A549 (cell line): ENCODE measurements at regions not wholly inside any gene's neighbourhood (a gene's known extent, or its start where the extent isn't known, plus 50 kb on each side); places are given as distances from the start of the nearest gene placed in this dataset.

Experiments
- ATAC-seq, 2 experiments: fragments of 200-7000 bp in 1 of 2; fragments of >200 bp in 1 of 2; cut with Nextera tagmentation in 1 of 2; cut with Tn5 transposase in 1 of 2; 3 replicates each; pipeline versions ENCODE4 v1.8.0 to v1.9.1; 2018 to 2020; ENCODE audit warnings: mild to moderate bottlenecking in 1 of 2, moderate library complexity in 1 of 2
- CTCF ChIA-PET: fragments of 300-600 bp; sonication (Branson Sonifier 250); formaldehyde crosslinking; extraction: SDS; loops from one replicate; lab custom pipeline; 2021; ENCODE audit warnings: antibody characterized with exemption, inconsistent platforms; lab: Yijun Ruan, JAX
- POLR2A ChIA-PET: fragments of 350-600 bp; formaldehyde crosslinking; extraction: SDS; loops from one replicate; lab custom pipeline; 2021; ENCODE audit warnings: antibody characterized with exemption, inconsistent platforms; lab: Yijun Ruan, JAX
- DNase-seq, 2 experiments: peaks; one replicate each; pipeline versions ENCODE4 v3.0.0 to v3.0.0-alpha.2; 2011 to 2016; ENCODE audit warnings: low read depth in 1 of 2, low spot score in 1 of 2
- FAIRE-seq: peaks from 2 replicates; lab custom pipeline; 2011; peaks lifted over from hg19 to GRCh38; lab: Jason Lieb, UNC
- H3K27ac ChIP-seq, 2 experiments: fragments of >200 bp; sonication (Bioruptor Twin); formaldehyde crosslinking; 3 replicates each; pipeline ENCODE4 v1.5.1; 2016 to 2017
- H3K4me1 ChIP-seq: fragments of >200 bp; sonication (Bioruptor Twin); formaldehyde crosslinking; 3 replicates; pipeline ENCODE4 v1.6.1; 2016
- H3K4me2 ChIP-seq: fragments of >200 bp; sonication (Bioruptor Twin); formaldehyde crosslinking; 3 replicates; pipeline ENCODE4 v1.6.1; 2016
- H3K4me3 ChIP-seq: fragments of >200 bp; sonication (Bioruptor Twin); formaldehyde crosslinking; 3 replicates; pipeline ENCODE4 v1.5.1; 2016
- H3K9me3 ChIP-seq: fragments of >200 bp; sonication (Bioruptor Twin); formaldehyde crosslinking; 3 replicates; pipeline ENCODE4 v1.6.1; 2016
- EHF ChIP-seq: fragments of 250-450 bp; sonication (Bioruptor Pico); IDR thresholded peaks from 2 replicates; pipeline ENCODE4 v1.5.0; 2020; ENCODE audit warnings: mild to moderate bottlenecking
- FOSL2 ChIP-seq, 2 experiments: fragments of 450-650 bp in 1 of 2; fragments of >200 bp in 1 of 2; sonication (Bioruptor Twin) in 1 of 2; formaldehyde crosslinking; IDR thresholded peaks; 2 replicates each; pipeline versions ENCODE4 v1.5.0 to v1.6.1; 2016 to 2020; ENCODE audit warnings: mild to moderate bottlenecking in 1 of 2, moderate library complexity in 1 of 2
- HEYL ChIP-seq: fragments of 250-450 bp; sonication (Bioruptor Pico); IDR thresholded peaks from 2 replicates; pipeline ENCODE4 v1.8.0; 2021; ENCODE audit warnings: mild to moderate bottlenecking, moderate library complexity
- HOXA7 ChIP-seq: fragments of 250-450 bp; sonication (Bioruptor Pico); IDR thresholded peaks from 2 replicates; pipeline ENCODE4 v1.5.0; 2020; ENCODE audit warnings: mild to moderate bottlenecking, moderate library complexity
- KDM1A ChIP-seq: fragments of 200-600 bp; sonication (generic); IDR thresholded peaks from 2 replicates; pipeline ENCODE4 v1.6.1; 2016; ENCODE audit warnings: low read depth, mild to moderate bottlenecking
- NR3C1 ChIP-seq: fragments of >200 bp; sonication (Bioruptor Twin); formaldehyde crosslinking; IDR thresholded peaks from 3 replicates; pipeline ENCODE4 v1.6.1; 2017
- PHF8 ChIP-seq: fragments of 200-600 bp; sonication (generic); IDR thresholded peaks from 2 replicates; pipeline ENCODE4 v1.6.1; 2016; ENCODE audit warnings: low read depth, mild to moderate bottlenecking, antibody characterized with exemption, moderate library complexity, borderline replicate concordance
- RAD21 ChIP-seq, 2 experiments: fragments of >200 bp in 1 of 2; sonication (Bioruptor Twin) in 1 of 2; formaldehyde crosslinking in 1 of 2; IDR thresholded peaks in 1 of 2; conservative IDR thresholded peaks in 1 of 2; 2 replicates in 1 of 2; 3 replicates in 1 of 2; pipeline ENCODE4 v1.6.1; 2012 to 2018; ENCODE audit warnings: inconsistent platforms in 1 of 2
- RARB ChIP-seq: fragments of 250-450 bp; sonication (Bioruptor Pico); IDR thresholded peaks from 2 replicates; pipeline ENCODE4 v1.8.0; 2021; ENCODE audit warnings: mild to moderate bottlenecking, moderate library complexity
- ZC3H11A ChIP-seq: fragments of 450-650 bp; IDR thresholded peaks from 2 replicates; pipeline ENCODE4 v1.6.1; 2014; ENCODE audit warnings: antibody characterized with exemption, mild to moderate bottlenecking
- ZNF302 ChIP-seq: fragments of 250-450 bp; sonication (Bioruptor Pico); IDR thresholded peaks from 2 replicates; pipeline ENCODE4 v1.9.0; 2021; ENCODE audit warnings: inconsistent platforms, mild to moderate bottlenecking, moderate library complexity
- ZSCAN20 ChIP-seq: fragments of 250-450 bp; sonication (Bioruptor Pico); IDR thresholded peaks from 2 replicates; pipeline ENCODE4 v1.8.0; 2022; ENCODE audit warnings: mild to moderate bottlenecking, moderate library complexity
- WGBS: methylation state at CpG from one replicate; pipeline ENCODE4 v1.1.6; 2017; ENCODE audit errors: missing lambda C conversion rate; 5-methylcytosine and 5-hydroxymethylcytosine counted together
- TF ChIP-seq, protein P1 (sequence below): fragments of >200 bp; sonication (Bioruptor Twin); formaldehyde crosslinking; IDR thresholded peaks from 3 replicates; pipeline ENCODE4 v1.6.1; 2016
- TF ChIP-seq, protein P2 (sequence below): IDR thresholded peaks from 2 replicates; pipeline ENCODE4 v1.6.1; 2012
- TF ChIP-seq, protein P3 (sequence below): fragments of >200 bp; sonication (Bioruptor Twin); formaldehyde crosslinking; IDR thresholded peaks from 3 replicates; pipeline ENCODE4 v1.5.1; 2016
- TF ChIP-seq, protein P4 (sequence below): IDR thresholded peaks from 2 replicates; pipeline ENCODE4 v1.6.1; 2012
- TF ChIP-seq, protein P5 (sequence below): fragments of >200 bp; sonication (Bioruptor Twin); formaldehyde crosslinking; IDR thresholded peaks from 2 replicates; pipeline ENCODE4 v1.6.1; 2016
- TF ChIP-seq, protein P6 (sequence below): IDR thresholded peaks from 2 replicates; pipeline ENCODE4 v1.6.1; 2012; ENCODE audit warnings: low read depth, borderline replicate concordance
- TF ChIP-seq, protein P7 (sequence below): fragments of 450-650 bp; IDR thresholded peaks from 2 replicates; pipeline ENCODE4 v1.6.1; 2014; ENCODE audit warnings: antibody characterized with exemption

DNA sequence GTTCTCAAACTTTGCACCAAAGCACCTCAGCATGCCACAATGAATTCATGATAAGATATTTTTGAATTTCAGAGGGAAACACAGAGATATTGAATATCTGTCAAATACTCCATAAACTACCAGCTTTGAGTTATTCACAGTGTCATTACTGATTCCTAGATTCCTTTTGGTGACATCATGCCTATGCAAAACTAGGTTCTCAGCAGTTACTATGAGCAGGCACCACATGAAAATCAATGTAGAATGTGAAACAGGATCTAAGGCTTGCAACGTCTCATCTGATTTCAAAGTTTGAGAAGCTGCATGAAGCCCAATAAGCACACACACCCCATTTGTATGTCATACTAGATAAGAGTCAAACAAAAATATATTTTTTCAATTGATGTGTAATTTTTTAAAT, 426.5 kb downstream of the NR2F1-AS1 start:
- Histone ChIP-seq H3K4me2 (no peak overlapping the region), H3K4me1 (peaks cover 14% of the 10 kb centered on the region), H3K4me3 (no peak overlapping the region), H3K27ac (no peak overlapping the region), H3K9me3 (no peaks in the 10 kb centered on the region)
- CTCF ChIA-PET: no interaction called here
- POLR2A ChIA-PET: no interaction called here
- TF ChIP-seq, protein P1, sequence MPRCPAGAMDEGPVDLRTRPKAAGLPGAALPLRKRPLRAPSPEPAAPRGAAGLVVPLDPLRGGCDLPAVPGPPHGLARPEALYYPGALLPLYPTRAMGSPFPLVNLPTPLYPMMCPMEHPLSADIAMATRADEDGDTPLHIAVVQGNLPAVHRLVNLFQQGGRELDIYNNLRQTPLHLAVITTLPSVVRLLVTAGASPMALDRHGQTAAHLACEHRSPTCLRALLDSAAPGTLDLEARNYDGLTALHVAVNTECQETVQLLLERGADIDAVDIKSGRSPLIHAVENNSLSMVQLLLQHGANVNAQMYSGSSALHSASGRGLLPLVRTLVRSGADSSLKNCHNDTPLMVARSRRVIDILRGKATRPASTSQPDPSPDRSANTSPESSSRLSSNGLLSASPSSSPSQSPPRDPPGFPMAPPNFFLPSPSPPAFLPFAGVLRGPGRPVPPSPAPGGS: no peak
- TF ChIP-seq HEYL: no peak
- no peak for TF ChIP-seq PHF8
- TF ChIP-seq RARB (CRISPR knock-in tag): no peak
- TF ChIP-seq, protein P2, sequence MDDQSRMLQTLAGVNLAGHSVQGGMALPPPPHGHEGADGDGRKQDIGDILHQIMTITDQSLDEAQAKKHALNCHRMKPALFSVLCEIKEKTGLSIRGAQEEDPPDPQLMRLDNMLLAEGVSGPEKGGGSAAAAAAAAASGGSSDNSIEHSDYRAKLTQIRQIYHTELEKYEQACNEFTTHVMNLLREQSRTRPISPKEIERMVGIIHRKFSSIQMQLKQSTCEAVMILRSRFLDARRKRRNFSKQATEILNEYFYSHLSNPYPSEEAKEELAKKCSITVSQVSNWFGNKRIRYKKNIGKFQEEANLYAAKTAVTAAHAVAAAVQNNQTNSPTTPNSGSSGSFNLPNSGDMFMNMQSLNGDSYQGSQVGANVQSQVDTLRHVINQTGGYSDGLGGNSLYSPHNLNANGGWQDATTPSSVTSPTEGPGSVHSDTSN: no peak
- no peak for TF ChIP-seq ZC3H11A
- 96% methylated on average over 1 of the region's 1 CpG for WGBS
- no peak for FAIRE-seq
- no peak for ATAC-seq
- no peak for DNase-seq

DNA sequence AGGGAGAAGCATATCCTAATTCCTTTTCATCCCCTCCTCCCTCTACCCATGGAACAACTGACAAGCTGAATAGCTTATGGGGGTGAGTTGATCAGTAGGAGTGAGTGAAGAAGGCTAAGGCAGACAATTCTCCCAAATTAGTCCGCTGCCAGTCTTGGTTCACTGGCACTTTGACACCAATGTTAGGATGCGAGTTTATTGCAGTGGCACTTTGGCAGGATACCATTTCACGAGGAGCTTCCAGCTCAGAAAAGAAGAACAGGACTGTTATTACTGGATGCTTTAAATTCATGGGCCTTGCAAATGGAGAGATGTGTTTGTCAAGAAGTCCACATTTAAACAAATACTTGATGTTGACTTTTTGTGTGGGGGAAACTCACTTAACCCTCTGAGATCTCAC, 427.6 kb downstream of the NR2F1-AS1 start:
- no peak overlapping the region for H3K27ac ChIP-seq

More for the DNA sequence above, 427.6 kb downstream of the NR2F1-AS1 start:
- Histone ChIP-seq H3K4me1 (peaks cover 14% of the 10 kb centered on the region), H3K4me3 (no peak overlapping the region), H3K4me2 (no peak overlapping the region)
- ChIA-PET POLR2A (no interaction called here), CTCF (interaction anchor here (1.5 kb wide), 1 partner anchor 11 kb away, joined by 5 read pairs; no protein-coding TSS in a partner anchor)
- 88% methylated on average over 3 of the region's 3 CpGs for WGBS
- FAIRE-seq: no peak
- TF ChIP-seq, protein P3, sequence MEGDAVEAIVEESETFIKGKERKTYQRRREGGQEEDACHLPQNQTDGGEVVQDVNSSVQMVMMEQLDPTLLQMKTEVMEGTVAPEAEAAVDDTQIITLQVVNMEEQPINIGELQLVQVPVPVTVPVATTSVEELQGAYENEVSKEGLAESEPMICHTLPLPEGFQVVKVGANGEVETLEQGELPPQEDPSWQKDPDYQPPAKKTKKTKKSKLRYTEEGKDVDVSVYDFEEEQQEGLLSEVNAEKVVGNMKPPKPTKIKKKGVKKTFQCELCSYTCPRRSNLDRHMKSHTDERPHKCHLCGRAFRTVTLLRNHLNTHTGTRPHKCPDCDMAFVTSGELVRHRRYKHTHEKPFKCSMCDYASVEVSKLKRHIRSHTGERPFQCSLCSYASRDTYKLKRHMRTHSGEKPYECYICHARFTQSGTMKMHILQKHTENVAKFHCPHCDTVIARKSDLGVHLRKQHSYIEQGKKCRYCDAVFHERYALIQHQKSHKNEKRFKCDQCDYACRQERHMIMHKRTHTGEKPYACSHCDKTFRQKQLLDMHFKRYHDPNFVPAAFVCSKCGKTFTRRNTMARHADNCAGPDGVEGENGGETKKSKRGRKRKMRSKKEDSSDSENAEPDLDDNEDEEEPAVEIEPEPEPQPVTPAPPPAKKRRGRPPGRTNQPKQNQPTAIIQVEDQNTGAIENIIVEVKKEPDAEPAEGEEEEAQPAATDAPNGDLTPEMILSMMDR: no peak
- TF ChIP-seq KDM1A (no peak), FOSL2 (IDR thresholded peaks at IDR 0.05) (no peak), FOSL2 (CRISPR knock-in tag; IDR thresholded peaks at IDR 0.05) (no peak), ZSCAN20 (no peak), EHF (no peak), NR3C1 (no peak), RARB (CRISPR knock-in tag) (no peak), HOXA7 (CRISPR knock-in tag) (no peak), ZNF302 (no peak), ZC3H11A (no peak), RAD21 (conservative IDR thresholded peaks at IDR 0.05 in 1 of 2, IDR thresholded peaks at IDR 0.05 in 1 of 2) (no peak)
- TF ChIP-seq, protein P4, sequence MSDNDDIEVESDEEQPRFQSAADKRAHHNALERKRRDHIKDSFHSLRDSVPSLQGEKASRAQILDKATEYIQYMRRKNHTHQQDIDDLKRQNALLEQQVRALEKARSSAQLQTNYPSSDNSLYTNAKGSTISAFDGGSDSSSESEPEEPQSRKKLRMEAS: no peak
- TF ChIP-seq, protein P5, sequence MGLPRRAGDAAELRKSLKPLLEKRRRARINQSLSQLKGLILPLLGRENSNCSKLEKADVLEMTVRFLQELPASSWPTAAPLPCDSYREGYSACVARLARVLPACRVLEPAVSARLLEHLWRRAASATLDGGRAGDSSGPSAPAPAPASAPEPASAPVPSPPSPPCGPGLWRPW: no peak
- TF ChIP-seq, protein P6, sequence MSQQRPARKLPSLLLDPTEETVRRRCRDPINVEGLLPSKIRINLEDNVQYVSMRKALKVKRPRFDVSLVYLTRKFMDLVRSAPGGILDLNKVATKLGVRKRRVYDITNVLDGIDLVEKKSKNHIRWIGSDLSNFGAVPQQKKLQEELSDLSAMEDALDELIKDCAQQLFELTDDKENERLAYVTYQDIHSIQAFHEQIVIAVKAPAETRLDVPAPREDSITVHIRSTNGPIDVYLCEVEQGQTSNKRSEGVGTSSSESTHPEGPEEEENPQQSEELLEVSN: no peak
- TF ChIP-seq, protein P7, sequence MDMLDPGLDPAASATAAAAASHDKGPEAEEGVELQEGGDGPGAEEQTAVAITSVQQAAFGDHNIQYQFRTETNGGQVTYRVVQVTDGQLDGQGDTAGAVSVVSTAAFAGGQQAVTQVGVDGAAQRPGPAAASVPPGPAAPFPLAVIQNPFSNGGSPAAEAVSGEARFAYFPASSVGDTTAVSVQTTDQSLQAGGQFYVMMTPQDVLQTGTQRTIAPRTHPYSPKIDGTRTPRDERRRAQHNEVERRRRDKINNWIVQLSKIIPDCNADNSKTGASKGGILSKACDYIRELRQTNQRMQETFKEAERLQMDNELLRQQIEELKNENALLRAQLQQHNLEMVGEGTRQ: no peak
- TF ChIP-seq, all 56 proteins: peak for 0
- ATAC-seq: no peak
- DNase-seq: no peak
- H3K9me3 ChIP-seq: no peaks in the 10 kb centered on the region
